GM12872 (cell line): ENCODE measurements at regions not wholly inside any gene's neighbourhood (a gene's known extent, or its start where the extent isn't known, plus 50 kb on each side); places are given as distances from the start of the nearest gene placed in this dataset.

Experiments
- TF ChIP-seq, protein P1 (sequence below): IDR thresholded peaks from 3 replicates; pipeline ENCODE4 v1.5.1; 2011; ENCODE audit warnings: low read depth, mild to moderate bottlenecking, low read length, moderate library complexity; ENCODE audit not compliant: insufficient read depth

DNA sequence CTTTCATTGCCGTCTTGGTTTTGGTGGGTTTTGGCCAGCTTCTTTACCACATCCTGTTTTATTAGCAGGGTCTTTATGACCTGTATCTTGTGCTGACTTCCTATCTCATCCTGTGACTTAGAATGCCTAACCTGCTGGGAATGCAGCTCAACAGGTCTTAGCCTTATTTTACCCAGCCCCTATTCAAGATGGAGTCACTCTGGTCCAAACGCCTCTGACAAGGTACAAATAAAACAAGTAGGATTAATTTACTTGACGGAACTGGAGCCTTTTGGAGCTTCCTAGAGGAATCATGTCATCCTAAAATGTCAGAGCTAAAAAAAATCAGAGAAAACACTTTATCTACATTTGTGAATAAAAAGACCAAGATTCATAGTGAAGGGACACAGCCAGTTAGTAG, 66.2 kb upstream of the ATXN3L start:
- TF ChIP-seq, protein P1, sequence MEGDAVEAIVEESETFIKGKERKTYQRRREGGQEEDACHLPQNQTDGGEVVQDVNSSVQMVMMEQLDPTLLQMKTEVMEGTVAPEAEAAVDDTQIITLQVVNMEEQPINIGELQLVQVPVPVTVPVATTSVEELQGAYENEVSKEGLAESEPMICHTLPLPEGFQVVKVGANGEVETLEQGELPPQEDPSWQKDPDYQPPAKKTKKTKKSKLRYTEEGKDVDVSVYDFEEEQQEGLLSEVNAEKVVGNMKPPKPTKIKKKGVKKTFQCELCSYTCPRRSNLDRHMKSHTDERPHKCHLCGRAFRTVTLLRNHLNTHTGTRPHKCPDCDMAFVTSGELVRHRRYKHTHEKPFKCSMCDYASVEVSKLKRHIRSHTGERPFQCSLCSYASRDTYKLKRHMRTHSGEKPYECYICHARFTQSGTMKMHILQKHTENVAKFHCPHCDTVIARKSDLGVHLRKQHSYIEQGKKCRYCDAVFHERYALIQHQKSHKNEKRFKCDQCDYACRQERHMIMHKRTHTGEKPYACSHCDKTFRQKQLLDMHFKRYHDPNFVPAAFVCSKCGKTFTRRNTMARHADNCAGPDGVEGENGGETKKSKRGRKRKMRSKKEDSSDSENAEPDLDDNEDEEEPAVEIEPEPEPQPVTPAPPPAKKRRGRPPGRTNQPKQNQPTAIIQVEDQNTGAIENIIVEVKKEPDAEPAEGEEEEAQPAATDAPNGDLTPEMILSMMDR = no peak

DNA sequence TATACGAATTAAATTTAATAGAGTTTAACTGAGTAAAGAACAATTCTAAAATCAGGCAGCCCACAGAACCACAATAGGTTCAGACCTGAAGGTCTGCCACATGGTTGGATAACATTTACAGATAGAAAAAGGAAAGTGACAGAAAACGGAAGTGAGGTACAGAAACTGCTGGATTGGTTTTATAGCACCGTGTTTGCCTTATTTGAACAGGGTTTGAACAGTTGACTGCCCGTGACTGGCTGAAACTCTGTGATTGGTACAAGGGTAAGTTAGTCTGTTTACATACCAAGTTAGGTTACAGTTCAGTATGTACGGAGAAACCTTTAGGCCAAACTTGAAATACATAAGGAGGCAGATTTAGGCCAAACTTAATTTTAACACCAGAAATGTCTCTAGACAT, 64.1 kb upstream of the ATXN3L start:
- TF ChIP-seq, protein P1 = no peak

DNA sequence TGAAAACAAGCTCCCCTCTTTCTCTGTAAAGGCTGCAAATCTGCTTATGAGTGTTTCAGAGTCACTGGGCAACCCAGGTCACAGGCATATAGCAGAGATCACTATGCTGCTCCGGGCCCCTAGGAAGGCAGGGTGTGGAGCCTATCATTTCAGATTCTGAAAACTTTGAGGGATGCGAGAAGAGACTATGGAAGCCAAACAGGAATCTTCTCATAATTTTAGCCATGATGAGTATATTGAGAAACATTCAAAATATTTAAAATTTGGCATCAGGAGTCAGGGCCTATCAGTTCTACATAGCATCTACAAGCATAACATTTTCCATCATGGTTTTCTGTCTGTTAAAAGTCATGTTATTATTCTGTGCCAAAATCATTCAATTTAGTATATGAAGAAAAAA, 61.7 kb upstream of the ATXN3L start:
- TF ChIP-seq, protein P1 = no peak

DNA sequence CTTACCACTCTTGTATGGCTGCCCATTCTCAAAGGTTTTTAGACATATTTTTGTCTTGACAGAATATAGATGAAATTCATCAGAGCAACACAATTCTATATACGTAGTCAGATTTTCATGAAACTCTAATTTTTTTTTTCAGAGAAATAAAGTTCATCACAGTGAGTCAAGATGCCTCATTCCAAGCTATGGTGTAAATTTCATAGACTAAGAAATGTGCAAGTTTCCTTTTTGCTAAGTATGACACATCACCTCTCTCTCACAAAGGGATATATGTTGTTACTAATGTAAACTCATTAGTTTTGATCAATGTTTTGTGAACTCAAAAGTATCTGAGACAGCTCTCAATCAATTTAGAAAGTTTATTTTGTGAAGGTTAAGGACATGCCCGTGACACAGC, 60.4 kb upstream of the ATXN3L start:
- TF ChIP-seq, protein P1 = no peak

DNA sequence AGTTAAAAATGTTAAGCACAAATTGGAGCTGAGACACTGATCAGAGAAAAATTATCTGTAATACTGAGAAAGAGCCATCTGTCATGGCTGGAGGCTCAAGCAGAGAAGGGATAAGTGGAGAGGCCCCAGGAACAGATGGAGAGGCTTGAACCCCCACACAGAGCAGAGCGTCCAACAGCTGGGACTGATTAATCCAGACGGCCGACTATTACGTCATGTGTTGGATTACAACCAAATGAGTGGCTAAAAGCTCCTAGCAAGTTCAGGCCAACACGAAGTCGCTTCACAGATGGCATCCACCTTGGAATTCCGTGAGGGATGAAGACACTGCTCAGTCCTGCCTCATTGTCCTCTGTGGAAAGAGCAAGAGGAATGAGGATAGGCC, 57.7 kb upstream of the ATXN3L start:
- TF ChIP-seq, protein P1 = no peak

DNA sequence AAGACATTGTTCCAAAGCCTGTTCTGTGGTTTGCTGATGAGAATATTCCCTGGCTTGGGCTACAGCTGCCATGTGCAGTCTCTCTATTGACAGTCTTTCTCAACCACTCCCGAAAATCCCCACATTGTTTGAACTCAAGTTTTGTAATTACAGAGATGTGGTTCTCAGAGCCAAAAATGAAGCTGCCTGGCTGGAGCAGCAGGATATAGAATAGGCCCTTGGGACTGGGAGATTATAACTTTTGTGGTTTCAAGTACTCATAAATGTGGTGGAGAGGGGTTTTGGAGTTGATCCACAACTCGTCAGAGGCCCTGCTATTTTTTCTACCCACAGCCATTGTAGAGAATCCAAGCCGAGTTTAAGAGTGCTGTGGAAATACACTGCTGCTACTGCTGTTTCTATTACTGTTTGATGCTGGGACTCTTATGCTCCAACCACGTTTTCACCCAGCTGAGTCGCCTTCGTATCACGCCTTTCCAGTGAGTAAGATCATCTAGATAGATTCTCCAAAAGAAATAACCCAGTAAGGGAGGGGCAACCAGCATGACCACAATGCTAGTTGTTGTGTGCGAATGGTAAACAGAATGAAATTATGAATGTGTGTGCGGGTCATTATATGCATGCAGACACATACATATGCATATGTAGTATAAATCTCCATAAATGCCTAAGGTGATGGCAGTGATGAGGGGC, 57.1 kb upstream of the ATXN3L start:
- TF ChIP-seq, protein P1 = no peak

DNA sequence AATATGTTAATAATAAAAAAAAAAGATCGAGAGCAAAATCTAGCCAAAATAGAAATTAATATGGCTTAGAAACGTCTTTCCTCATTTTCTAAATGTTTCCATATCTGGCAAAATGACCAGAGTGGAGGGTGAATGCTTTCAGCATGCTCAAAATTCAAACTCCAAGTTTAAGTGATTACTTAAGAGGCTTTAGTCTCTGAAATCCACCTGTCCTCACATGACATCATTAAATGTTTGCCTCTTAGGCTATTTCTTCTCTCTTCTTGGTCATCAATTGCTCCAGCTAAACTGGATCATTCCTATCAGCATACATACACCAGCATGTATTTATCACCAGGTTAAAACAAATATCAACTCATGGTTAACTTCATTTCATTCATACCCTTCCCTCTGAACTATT, 54.5 kb upstream of the ATXN3L start:
- TF ChIP-seq, protein P1 = no peak
